Heart right ventricle (tissue), 16 donors: ENCODE measurements at regions not wholly inside any gene's neighbourhood (a gene's known extent, or its start where the extent isn't known, plus 50 kb on each side); places are given as distances from the start of the nearest gene placed in this dataset.

Source experiments
- ATAC-seq, 8 donors: fragments of 200-7000 bp; cut with Tn5 transposase; one replicate each; pipeline ENCODE4 v1.9.1; 2020; ENCODE audit warnings: mild to moderate bottlenecking in 8 of 8, moderate library complexity in 8 of 8, moderate number of reproducible peaks in 1 of 8
- DNase-seq, 2 donors: peaks; one replicate each; pipeline ENCODE4 v3.0.0-alpha.2; 2020
- H3K27ac ChIP-seq, 10 donors: fragments of 200-600 bp; sonication (generic) in 2 of 10; one replicate each; pipeline versions ENCODE4 v1.5.0 to v1.8.0; 2020 to 2022; ENCODE audit warnings: mild to moderate bottlenecking in 3 of 10
- H3K27me3 ChIP-seq, 7 donors: fragments of 200-600 bp; one replicate each; pipeline ENCODE4 v1.8.0; 2021 to 2022; ENCODE audit warnings: mild to moderate bottlenecking in 2 of 7
- H3K36me3 ChIP-seq, 9 donors: fragments of 200-600 bp; sonication (generic) in 1 of 9; one replicate each; pipeline versions ENCODE4 v1.5.0 to v1.8.0; 2020 to 2022; ENCODE audit warnings: mild to moderate bottlenecking in 2 of 9
- H3K4me1 ChIP-seq, 9 donors: fragments of 200-600 bp; sonication (generic) in 1 of 9; one replicate each; pipeline versions ENCODE4 v1.5.0 to v1.8.0; 2020 to 2022; ENCODE audit warnings: mild to moderate bottlenecking in 4 of 9
- H3K4me3 ChIP-seq, 10 donors: fragments of 200-600 bp; sonication (generic) in 2 of 10; one replicate each; pipeline versions ENCODE4 v1.5.0 to v1.8.0; 2020 to 2022; ENCODE audit warnings: mild to moderate bottlenecking in 7 of 10, moderate library complexity in 2 of 10
- H3K9me3 ChIP-seq, 11 donors: fragments of 200-600 bp in 10 of 11; sonication (generic) in 2 of 11; one replicate each; pipeline versions ENCODE4 v1.5.0 to v1.8.0; 2013 to 2022; ENCODE audit warnings: mild to moderate bottlenecking in 2 of 11, control low read depth in 1 of 11, moderate library complexity in 1 of 11
- WGBS, 2 donors: extraction: QIAGEN DNeasy Blood & Tissue Kit; methylation state at CpG; one replicate each; pipeline ENCODE4 v1.1.7; 2013; ENCODE audit warnings: inconsistent platforms in 1 of 2; 5-methylcytosine and 5-hydroxymethylcytosine counted together
- intact Hi-C, 10 donors: fragments of 100-400 bp; cut with DNase I; formaldehyde crosslinking; loops; one replicate each; pipeline versions ENCODE4 v1.11.1 to v1.14.2; 2022
- TF ChIP-seq, protein P1 (sequence below), 9 donors: fragments of 200-600 bp; sonication (generic) in 2 of 9; IDR thresholded peaks; one replicate each; pipeline versions ENCODE4 v1.5.0 to v1.8.0; 2021 to 2022; ENCODE audit warnings: antibody characterized with exemption in 9 of 9, mild to moderate bottlenecking in 5 of 9, moderate library complexity in 1 of 9
- donor health status: Arrhythmogenic right ventricular cardiomyopathy.
- donor health status: ischemic (EF 13 %, LVEDD 7.1; RV severe dilation, severe dysfunction).
- donor health status: healthy with polysubstance abuse.
- donor health status: DM: no; HTN: yes; CAD: no.
- donor health status: DM: no; HTN: no; CAD: no.
- donor health status: ischemic (EF 25% LVEDD 6.9; RV normal size, moderate dysfunction).
- donor health status: ischemic (EF 25% LVEDD 5.7; RV mildly dilated, moderate dysfunction).
- donor health status: healthy.
- donor health status: DM: yes; HTN: yes; CAD: no.
- donor health status: Ischemic cardiomyopathy.
- donor health status: ischemic (EF 35%, LVEDD 5.7; RV mildly dilated, moderate dysfunction).
- donor health status: nonischemic (EF 11% LVEDD 7.7; RV severe dilation, severe dysfunction).
- donor health status: DM: yes; HTN: yes; CAD: no.
- donor health status: PGD.
- donor health status: ischemic (EF 29% LVEDD 5.4; RV normal size, mild dysfunction).
- donor health status: nonischemic (EF 23%, LVEDD 6.1; RV moderate dilation, normal function).

- H3K27me3 ChIP-seq: peaks cover 0 to 59% (median 31%) of the 10 kb centered on the region in 7 donors
- intact Hi-C loops: loop anchor here in 3 of 10 donors (2.0 to 10.0 kb wide), 3 partner anchors 140 to 250 kb away; no protein-coding TSS in a partner anchor
- peak; percentile 77 to 84 for DNase-seq
- no peaks in the 10 kb centered on the region for H3K36me3 ChIP-seq
- H3K27ac ChIP-seq: no peak overlapping the region
- ATAC-seq: peak; percentile 85 to 95 (median 89)
- peak overlapping the region in 5 of 10 donors; percentile 17 to 38 (median 33) for H3K4me3 ChIP-seq
- WGBS, 2 donors: 6 to 7% methylated on average over 15 of the region's 15 CpGs
- peaks cover 0 to 8% (median 0%) of the 10 kb centered on the region in 9 donors for H3K4me1 ChIP-seq
- no peaks in the 10 kb centered on the region for H3K9me3 ChIP-seq
- TF ChIP-seq, protein P1, sequence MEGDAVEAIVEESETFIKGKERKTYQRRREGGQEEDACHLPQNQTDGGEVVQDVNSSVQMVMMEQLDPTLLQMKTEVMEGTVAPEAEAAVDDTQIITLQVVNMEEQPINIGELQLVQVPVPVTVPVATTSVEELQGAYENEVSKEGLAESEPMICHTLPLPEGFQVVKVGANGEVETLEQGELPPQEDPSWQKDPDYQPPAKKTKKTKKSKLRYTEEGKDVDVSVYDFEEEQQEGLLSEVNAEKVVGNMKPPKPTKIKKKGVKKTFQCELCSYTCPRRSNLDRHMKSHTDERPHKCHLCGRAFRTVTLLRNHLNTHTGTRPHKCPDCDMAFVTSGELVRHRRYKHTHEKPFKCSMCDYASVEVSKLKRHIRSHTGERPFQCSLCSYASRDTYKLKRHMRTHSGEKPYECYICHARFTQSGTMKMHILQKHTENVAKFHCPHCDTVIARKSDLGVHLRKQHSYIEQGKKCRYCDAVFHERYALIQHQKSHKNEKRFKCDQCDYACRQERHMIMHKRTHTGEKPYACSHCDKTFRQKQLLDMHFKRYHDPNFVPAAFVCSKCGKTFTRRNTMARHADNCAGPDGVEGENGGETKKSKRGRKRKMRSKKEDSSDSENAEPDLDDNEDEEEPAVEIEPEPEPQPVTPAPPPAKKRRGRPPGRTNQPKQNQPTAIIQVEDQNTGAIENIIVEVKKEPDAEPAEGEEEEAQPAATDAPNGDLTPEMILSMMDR (IDR thresholded peaks at IDR 0.05): peak; percentile 81 to 94 (median 86)
Measured at GRCh38 chr7:67625257-67625737, 628.7 kb downstream of the TYW1 start.

GRCh38 chr7:67631476-67631875 lies 634.8 kb downstream of the TYW1 start:
- ATAC-seq: no peak
- Histone ChIP-seq H3K4me1 (no peaks in the 10 kb centered on the region), H3K27ac (no peak overlapping the region), H3K36me3 (no peaks in the 10 kb centered on the region), H3K27me3 (peaks cover 0 to 55% (median 20%) of the 10 kb centered on the region in 7 donors), H3K4me3 (no peak overlapping the region), H3K9me3 (no peaks in the 10 kb centered on the region)
- 71 to 73% methylated on average over 15 of the region's 15 CpGs for WGBS, 2 donors
- TF ChIP-seq, protein P1 (IDR thresholded peaks at IDR 0.05): no peak
- DNase-seq: no peak
- intact Hi-C loops: no loop called here

DNA sequence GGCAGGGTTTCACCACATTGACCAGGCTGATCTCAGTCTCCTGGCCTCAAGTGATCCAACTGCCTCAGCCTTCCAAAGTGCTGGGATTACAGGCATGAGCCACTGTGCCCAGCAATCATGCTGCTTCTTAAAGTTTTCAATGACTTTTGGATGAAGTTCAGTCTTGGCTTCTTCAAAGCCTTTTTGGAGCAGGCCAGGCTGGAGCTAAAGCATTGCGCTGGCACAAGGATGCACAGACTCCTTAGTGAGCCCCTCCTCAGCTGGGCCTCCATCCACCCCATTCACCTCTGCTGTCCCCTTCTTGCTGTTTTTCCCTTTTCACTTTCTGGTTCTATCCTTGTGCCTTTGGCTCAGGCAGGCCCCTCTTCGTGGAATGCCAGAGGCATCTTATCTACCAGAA lies 638.6 kb downstream of the TYW1 start:
- peaks cover 0 to 45% (median 5%) of the 10 kb centered on the region in 7 donors for H3K27me3 ChIP-seq
- no peak for DNase-seq
- 84 to 86% methylated on average over 2 of the region's 2 CpGs for WGBS, 2 donors

GRCh38 chr7:67636348-67637022 lies 639.9 kb downstream of the TYW1 start:
- no peaks in the 10 kb centered on the region for H3K36me3 ChIP-seq
- no peak for ATAC-seq
- H3K27me3 ChIP-seq: peaks cover 0 to 41% (median 5%) of the 10 kb centered on the region in 7 donors
- no peak overlapping the region for H3K4me3 ChIP-seq
- TF ChIP-seq, protein P1 (IDR thresholded peaks at IDR 0.05): no peak
- WGBS, 2 donors: 64 to 67% methylated on average over 6 of the region's 6 CpGs
- H3K27ac ChIP-seq: no peak overlapping the region
- DNase-seq: no peak
- intact Hi-C loops: no loop called here
- no peaks in the 10 kb centered on the region for H3K4me1 ChIP-seq
- H3K9me3 ChIP-seq: peaks cover 0 to 14% (median 0%) of the 10 kb centered on the region in 11 donors

More for the DNA sequence above, 638.6 kb downstream of the TYW1 start:
- no peak overlapping the region for H3K4me3 ChIP-seq
- ATAC-seq: no peak
- H3K36me3 ChIP-seq: no peaks in the 10 kb centered on the region
- intact Hi-C loops: no loop called here
- no peak overlapping the region for H3K27ac ChIP-seq
- peaks cover 0 to 13% (median 0%) of the 10 kb centered on the region in 11 donors for H3K9me3 ChIP-seq
- TF ChIP-seq, protein P1 (IDR thresholded peaks at IDR 0.05): no peak
- no peaks in the 10 kb centered on the region for H3K4me1 ChIP-seq
